Osteocyte (in vitro differentiated cells): ENCODE measurements at regions not wholly inside any gene's neighbourhood (a gene's known extent, or its start where the extent isn't known, plus 50 kb on each side); places are given as distances from the start of the nearest gene placed in this dataset.

Experiments
- DNase-seq: peaks from one replicate; pipeline ENCODE4 v3.0.0; 2021; ENCODE audit warnings: mixed read lengths; ENCODE audit not compliant: unreplicated experiment; ENCODE audit errors: extremely low spot score
- H3K27ac Mint-ChIP-seq: one replicate; pipeline ENCODE4 v1.8.0; 2021; ENCODE audit warnings: mild to moderate bottlenecking, mixed read lengths; ENCODE audit not compliant: unreplicated experiment
- H3K27me3 Mint-ChIP-seq: one replicate; pipeline ENCODE4 v1.8.0; 2021; ENCODE audit warnings: mixed read lengths; ENCODE audit not compliant: unreplicated experiment
- H3K36me3 Mint-ChIP-seq: one replicate; pipeline ENCODE4 v1.8.0; 2021; ENCODE audit warnings: mixed read lengths; ENCODE audit not compliant: unreplicated experiment
- H3K4me1 Mint-ChIP-seq: one replicate; pipeline ENCODE4 v1.8.0; 2021; ENCODE audit warnings: mixed read lengths; ENCODE audit not compliant: unreplicated experiment
- H3K4me3 Mint-ChIP-seq: one replicate; pipeline ENCODE4 v1.8.0; 2021; ENCODE audit warnings: mild to moderate bottlenecking, moderate library complexity, mixed read lengths; ENCODE audit not compliant: unreplicated experiment
- H3K9me3 Mint-ChIP-seq: one replicate; pipeline ENCODE4 v1.8.0; 2021; ENCODE audit warnings: mixed read lengths; ENCODE audit not compliant: unreplicated experiment
- CTCF ChIP-seq: fragments of 200-600 bp; sonication (generic); IDR thresholded peaks from 2 replicates; pipeline ENCODE4 v1.5.0; 2021; ENCODE audit warnings: antibody characterized with exemption, mild to moderate bottlenecking, moderate library complexity

GRCh38 chr13:90715485-90715884, 632.0 kb upstream of the MIR17HG start:
- H3K36me3 Mint-ChIP-seq = no peaks in the 10 kb centered on the region
- DNase-seq = no peak
- H3K4me1 Mint-ChIP-seq = peaks cover 9% of the 10 kb centered on the region
- H3K27me3 Mint-ChIP-seq = no peaks in the 10 kb centered on the region
- TF ChIP-seq CTCF = no peak
- no peaks in the 10 kb centered on the region for H3K9me3 Mint-ChIP-seq
- no peak overlapping the region for H3K27ac Mint-ChIP-seq
- H3K4me3 Mint-ChIP-seq = no peak overlapping the region

- no peak overlapping the region for H3K27ac Mint-ChIP-seq
- no peak for DNase-seq
- peaks cover 9% of the 10 kb centered on the region for H3K4me1 Mint-ChIP-seq
- no peaks in the 10 kb centered on the region for H3K27me3 Mint-ChIP-seq
- H3K4me3 Mint-ChIP-seq = no peak overlapping the region
- TF ChIP-seq CTCF = no peak
- H3K36me3 Mint-ChIP-seq = no peaks in the 10 kb centered on the region
- H3K9me3 Mint-ChIP-seq = no peaks in the 10 kb centered on the region
Observed at GRCh38 chr13:90717451-90717936, 630.0 kb upstream of the MIR17HG start.

- Mint-ChIP-seq H3K27me3 (no peaks in the 10 kb centered on the region), H3K36me3 (no peaks in the 10 kb centered on the region), H3K27ac (no peak overlapping the region), H3K9me3 (no peaks in the 10 kb centered on the region), H3K4me1 (peaks cover 9% of the 10 kb centered on the region), H3K4me3 (no peak overlapping the region)
- DNase-seq = no peak
- TF ChIP-seq CTCF = no peak
Observed at GRCh38 chr13:90719461-90719860, 628.0 kb upstream of the MIR17HG start.

- TF ChIP-seq CTCF = no peak
- no peak for DNase-seq
- peaks cover 9% of the 10 kb centered on the region for H3K4me1 Mint-ChIP-seq
- H3K36me3 Mint-ChIP-seq = no peaks in the 10 kb centered on the region
- H3K4me3 Mint-ChIP-seq = no peak overlapping the region
- H3K27ac Mint-ChIP-seq = no peak overlapping the region
- H3K27me3 Mint-ChIP-seq = no peaks in the 10 kb centered on the region
- H3K9me3 Mint-ChIP-seq = no peaks in the 10 kb centered on the region
Observed at GRCh38 chr13:90721937-90722336, 625.5 kb upstream of the MIR17HG start.

GRCh38 chr13:90723381-90723780, 624.1 kb upstream of the MIR17HG start:
- no peak overlapping the region for H3K27ac Mint-ChIP-seq

More at GRCh38 chr13:90723381-90723780, 624.1 kb upstream of the MIR17HG start:
- no peak for DNase-seq
- H3K27me3 Mint-ChIP-seq = no peaks in the 10 kb centered on the region
- H3K36me3 Mint-ChIP-seq = no peaks in the 10 kb centered on the region
- H3K4me3 Mint-ChIP-seq = no peak overlapping the region
- no peaks in the 10 kb centered on the region for H3K9me3 Mint-ChIP-seq
- TF ChIP-seq CTCF = no peak
- no peaks in the 10 kb centered on the region for H3K4me1 Mint-ChIP-seq
